NB4 (cell line): ENCODE measurements at regions not wholly inside any gene's neighbourhood (a gene's known extent, or its start where the extent isn't known, plus 50 kb on each side); places are given as distances from the start of the nearest gene placed in this dataset.
"Not testable (repeated sequence)": the region's sequence is repeated elsewhere in the genome, so short reads cannot be mapped to it uniquely, and the experiment has no call there.

ENCODE experiments used
- CTCF ChIP-seq: IDR thresholded peaks from one replicate; pipeline ENCODE4 v1.5.1; 2012; ENCODE audit warnings: low read depth, low read length
- MYC ChIP-seq: IDR thresholded peaks from 2 replicates; pipeline ENCODE4 v1.6.1; 2011; ENCODE audit warnings: low read depth, low read length
- POLR2A ChIP-seq: IDR thresholded peaks from 2 replicates; pipeline ENCODE4 v1.6.1; 2011; ENCODE audit warnings: mild to moderate bottlenecking; ENCODE audit not compliant: insufficient read length; ENCODE audit errors: extremely low read depth

GRCh38 chrX:13186643-13187042, 133.2 kb downstream of the ATXN3L start:
- not testable (repeated sequence) for TF ChIP-seq CTCF, POLR2A, MYC
